Liver (tissue), 3 donors: ENCODE measurements at regions not wholly inside any gene's neighbourhood (a gene's known extent, or its start where the extent isn't known, plus 50 kb on each side); places are given as distances from the start of the nearest gene placed in this dataset.

Experiments used
- ATF3 ChIP-seq: IDR thresholded peaks from 2 replicates; pipeline ENCODE4 v1.6.1; 2016; ENCODE audit warnings: antibody characterized with exemption
- CTCF ChIP-seq: fragments of 150-350 bp; IDR thresholded peaks from 2 replicates; pipeline ENCODE4 v1.5.1; 2017; ENCODE audit warnings: improper control_type of control experiment, low read depth, low read length; ENCODE audit not compliant: missing input control
- HNF4A ChIP-seq, 2 donors: conservative IDR thresholded peaks; 2 replicates each; pipeline ENCODE4 v1.6.1; 2016; ENCODE audit warnings: antibody characterized with exemption in 2 of 2, mild to moderate bottlenecking in 2 of 2
- MAX ChIP-seq: IDR thresholded peaks from 2 replicates; pipeline ENCODE4 v1.6.1; 2016; ENCODE audit warnings: antibody characterized with exemption
- SP1 ChIP-seq: IDR thresholded peaks from 2 replicates; pipeline ENCODE4 v1.6.1; 2018; ENCODE audit warnings: antibody characterized with exemption, mild to moderate bottlenecking
- TAF1 ChIP-seq: conservative IDR thresholded peaks from 2 replicates; pipeline ENCODE4 v1.6.1; 2016; ENCODE audit warnings: antibody characterized with exemption, mild to moderate bottlenecking
- ZBTB33 ChIP-seq: IDR thresholded peaks from 2 replicates; pipeline ENCODE4 v1.6.1; 2016; ENCODE audit warnings: antibody characterized with exemption
- donor health status: healthy.
- donor health status: healthy.

GRCh38 chr4:112953262-112953661, 96.2 kb upstream of the ANK2 start:
- TF ChIP-seq CTCF (no peak), TAF1 (no peak), MAX (no peak), HNF4A (conservative IDR thresholded peaks at IDR 0.05) (no peak), SP1 (no peak), ATF3 (no peak), ZBTB33 (no peak)
